T47D (cell line): ENCODE measurements at regions not wholly inside any gene's neighbourhood (a gene's known extent, or its start where the extent isn't known, plus 50 kb on each side); places are given as distances from the start of the nearest gene placed in this dataset.
"Not testable (repeated sequence)": the region's sequence is repeated elsewhere in the genome, so short reads cannot be mapped to it uniquely, and the experiment has no call there.

Experiments
- DNase-seq, 2 experiments: peaks; one replicate each; pipeline versions ENCODE4 v3.0.0 to v3.0.0-alpha.2; 2011 to 2012; ENCODE audit warnings: low read depth in 1 of 2, low spot score in 1 of 2
- JUND ChIP-seq: IDR thresholded peaks from 2 replicates; pipeline ENCODE4 v1.6.1; 2012; ENCODE audit warnings: low read depth
- in situ Hi-C: cut with HindIII; loops from 2 replicates; pipeline ENCODE4 v1.10.0; 2016; ENCODE audit warnings: low sequenced_read_pairs, low pct_unique_long_range_greater_than_20kb

DNA sequence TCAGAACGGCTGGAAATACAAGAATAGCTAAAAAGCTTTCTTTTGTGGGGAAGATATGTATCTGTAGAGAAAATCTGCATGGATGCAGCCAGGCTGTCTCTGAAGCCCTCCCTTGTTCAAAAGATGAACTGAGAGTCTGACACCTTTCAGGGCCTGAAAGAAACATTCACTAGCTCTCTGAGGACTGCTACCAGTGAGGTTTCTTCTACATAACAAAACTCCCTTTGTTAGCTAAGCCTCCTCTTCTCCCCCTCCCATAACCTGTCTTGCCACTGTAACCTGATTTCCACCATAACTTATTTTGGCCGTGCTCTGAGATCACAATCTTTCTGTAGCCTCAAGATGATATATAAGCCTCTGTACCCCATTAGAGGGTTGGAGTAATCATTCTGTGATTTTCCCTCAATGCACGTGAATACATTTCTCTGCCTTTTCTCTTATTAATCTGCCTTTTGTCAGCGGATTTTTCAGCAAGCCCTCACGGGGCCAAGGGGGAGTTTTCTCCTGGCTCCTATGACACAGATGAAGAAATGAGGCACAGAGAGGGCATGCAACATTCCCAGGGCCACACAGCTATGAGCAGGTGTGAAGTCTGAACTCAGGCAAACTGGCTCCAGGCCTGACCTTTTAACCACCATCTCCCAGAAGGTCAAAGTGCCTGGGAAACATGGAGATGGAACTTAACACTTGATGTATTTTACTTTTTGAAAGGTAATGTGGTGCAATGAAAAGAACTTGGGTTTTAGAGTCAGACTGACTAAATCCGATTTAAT lies 161.6 kb upstream of the PRDX4 start:
- DNase-seq = peak in 1 of 2 experiments; percentile 52
- no peak for TF ChIP-seq JUND
- in situ Hi-C loops = no loop called here

- in situ Hi-C loops = no loop called here
- DNase-seq = no peak
- no peak for TF ChIP-seq JUND
Measured at GRCh38 chrX:23509256-23509655, 158.0 kb upstream of the PRDX4 start.

- no peak for DNase-seq
- in situ Hi-C loops = no loop called here
- no peak for TF ChIP-seq JUND
Measured at GRCh38 chrX:23511793-23512192, 155.5 kb upstream of the PRDX4 start.

GRCh38 chrX:23513121-23513520 lies 154.2 kb upstream of the PRDX4 start:
- no peak for TF ChIP-seq JUND
- DNase-seq = no peak

GRCh38 chrX:23514082-23514481 lies 153.2 kb upstream of the PRDX4 start:
- DNase-seq = no peak
- in situ Hi-C loops = no loop called here
- TF ChIP-seq JUND = no peak

More at GRCh38 chrX:23513121-23513520, 154.2 kb upstream of the PRDX4 start:
- in situ Hi-C loops = no loop called here

DNA sequence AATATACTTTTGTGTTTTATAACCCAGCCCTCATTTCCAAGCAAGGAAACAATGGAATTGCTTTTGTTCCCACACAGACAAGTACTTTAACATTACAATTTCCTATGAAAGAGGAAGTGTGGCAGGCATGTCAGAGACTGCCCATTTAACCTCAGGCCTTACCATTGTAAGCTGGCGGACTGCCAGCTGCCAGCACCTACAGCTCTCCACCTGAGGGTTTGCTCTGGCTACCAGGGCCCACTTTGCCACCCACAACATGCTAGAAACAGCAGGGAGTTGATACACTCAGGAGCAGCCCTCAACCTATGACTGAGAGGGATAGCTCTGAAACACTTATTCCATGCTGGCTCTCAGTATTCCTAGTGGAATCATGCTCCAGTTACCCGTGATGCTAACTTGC lies 152.3 kb upstream of the PRDX4 start:
- DNase-seq = no peak
- no peak for TF ChIP-seq JUND
- in situ Hi-C loops = no loop called here

DNA sequence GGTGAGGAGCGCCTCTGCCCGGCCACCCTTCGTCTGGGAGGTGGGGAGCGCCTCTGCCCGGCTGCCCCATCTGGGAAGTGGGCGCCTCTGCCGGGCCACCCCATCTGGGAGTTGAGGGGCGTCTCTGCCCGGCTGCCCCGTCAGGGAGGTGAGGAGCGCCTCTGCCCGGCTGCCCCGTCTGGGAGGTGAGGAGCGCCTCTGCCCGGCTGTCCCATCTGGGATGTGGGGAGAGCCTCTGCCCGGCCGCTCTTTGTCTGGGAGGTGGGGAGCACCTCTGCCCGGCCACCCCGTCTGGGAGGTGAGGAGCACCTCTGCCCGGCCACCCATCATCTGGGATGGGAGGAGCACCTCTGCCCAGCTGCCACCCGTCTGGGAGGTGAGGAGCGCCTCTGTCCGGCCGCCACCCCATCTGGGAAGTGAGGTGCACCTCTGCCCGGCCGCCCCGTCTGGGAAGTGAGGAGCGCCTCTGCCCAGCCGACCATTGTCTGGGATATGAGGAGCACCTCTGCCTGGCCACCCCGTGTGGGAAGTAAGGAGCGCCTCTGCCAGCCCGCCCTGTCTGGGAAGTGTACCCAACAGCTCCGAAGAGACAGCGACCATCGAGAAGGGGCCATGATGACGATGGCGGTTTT lies 144.2 kb upstream of the PRDX4 start:
- in situ Hi-C loops, DNase-seq: not testable (repeated sequence)

GRCh38 chrX:23524467-23524866 lies 142.8 kb upstream of the PRDX4 start:
- in situ Hi-C loops = no loop called here
- DNase-seq = no peak
- TF ChIP-seq JUND = no peak

GRCh38 chrX:23525531-23525930 lies 141.8 kb upstream of the PRDX4 start:
- DNase-seq = peak in 1 of 2 experiments; percentile 76
- in situ Hi-C loops = no loop called here
- TF ChIP-seq JUND = no peak

GRCh38 chrX:23540532-23540931 lies 126.8 kb upstream of the PRDX4 start:
- in situ Hi-C loops = no loop called here
- DNase-seq = no peak
- no peak for TF ChIP-seq JUND

- TF ChIP-seq JUND = no peak
- in situ Hi-C loops = no loop called here
- DNase-seq = no peak
Measured at GRCh38 chrX:23548164-23548563, 119.1 kb upstream of the PRDX4 start.

DNA sequence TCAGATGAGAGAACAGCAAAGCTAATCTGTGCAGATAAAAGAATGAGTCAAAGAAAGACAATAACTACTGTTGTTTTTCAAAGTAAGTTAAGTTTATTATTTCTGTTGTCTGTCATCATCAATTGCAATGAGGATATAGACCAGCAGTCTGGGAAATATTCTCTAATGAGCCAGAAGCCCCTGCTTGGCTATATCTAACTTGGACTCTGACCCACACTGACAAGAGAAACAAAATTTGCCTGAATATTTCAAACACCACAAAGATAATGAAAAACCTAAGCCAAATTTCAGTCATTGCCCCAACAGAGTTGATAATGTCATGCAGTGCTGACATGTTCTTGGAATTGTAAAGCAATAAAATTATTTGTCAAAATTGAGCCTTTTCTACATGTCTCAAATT lies 115.0 kb upstream of the PRDX4 start:
- TF ChIP-seq JUND = no peak
- in situ Hi-C loops = no loop called here
- no peak for DNase-seq

DNA sequence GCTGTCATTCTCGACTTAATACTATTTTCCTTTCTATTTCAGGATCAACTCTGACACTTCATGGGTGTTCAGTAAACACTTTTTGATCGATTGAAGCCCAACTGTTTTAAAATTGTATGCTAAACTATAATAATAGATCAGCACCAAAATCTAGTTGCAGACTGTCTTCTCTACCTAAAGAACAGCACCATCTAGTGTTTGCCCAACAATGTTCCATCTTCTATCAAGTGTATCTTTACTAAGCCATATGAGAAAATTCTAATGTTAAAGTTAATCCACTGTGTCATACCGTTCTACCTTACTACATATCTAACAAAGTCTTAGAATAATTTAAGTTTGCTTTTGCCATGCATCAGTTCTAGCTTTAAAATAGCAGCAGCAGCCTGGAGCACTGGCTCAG lies 113.0 kb upstream of the PRDX4 start:
- in situ Hi-C loops = no loop called here
- peak; percentile 6 to 73 for DNase-seq
- no peak for TF ChIP-seq JUND

DNA sequence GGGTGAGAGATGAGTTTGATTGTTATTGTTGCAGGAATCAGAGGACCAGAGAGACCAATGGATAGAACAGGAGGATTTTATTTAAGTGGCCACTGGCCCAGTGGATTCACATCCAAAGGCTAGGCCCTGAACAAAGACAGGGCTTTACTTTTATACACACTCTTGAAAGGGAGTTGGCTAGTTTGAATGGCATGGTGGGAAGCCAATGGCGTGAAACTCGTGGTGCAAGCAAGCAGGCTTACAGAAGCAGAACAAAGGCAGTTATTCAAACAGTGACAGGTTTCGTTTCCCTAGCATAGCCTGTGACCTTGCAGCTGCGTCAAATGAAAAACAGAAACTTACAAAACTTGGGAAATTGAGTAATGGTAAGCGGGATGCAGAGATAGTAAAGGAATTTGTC lies 110.2 kb upstream of the PRDX4 start:
- no peak for DNase-seq

More for the DNA sequence above, 110.2 kb upstream of the PRDX4 start:
- in situ Hi-C loops = no loop called here
- TF ChIP-seq JUND = no peak
